ENCODE measurements at regions not wholly inside any gene's neighbourhood (a gene's known extent, or its start where the extent isn't known, plus 50 kb on each side); places are given as distances from the start of the nearest gene placed in this dataset.

GRCh38 chr13:30049692-30050091, 199.3 kb upstream of the UBL3 start (continued):
- no peak for TF ChIP-seq REST (IDR thresholded peaks at IDR 0.05; ENCODE audit: borderline replicate concordance)
- TF ChIP-seq REST (CRISPR knock-in tag; IDR thresholded peaks at IDR 0.05; ENCODE audit: low read depth): no peak
- TF ChIP-seq RREB1 (CRISPR knock-in tag; IDR thresholded peaks at IDR 0.05): no peak
- no peak for TF ChIP-seq COPS2 (conservative IDR thresholded peaks at IDR 0.05)
- no peak for TF ChIP-seq MYNN (IDR thresholded peaks at IDR 0.05)
- TF ChIP-seq MYNN (CRISPR knock-in tag; IDR thresholded peaks at IDR 0.05): no peak
- TF ChIP-seq ATF3 (IDR thresholded peaks at IDR 0.05): peak; percentile 14; the same call in 1 of the 2 replicates
- no peak for TF ChIP-seq ATF3 (CRISPR knock-in tag; conservative IDR thresholded peaks at IDR 0.05)
